COLO668 (cell line): ENCODE measurements at regions not wholly inside any gene's neighbourhood (a gene's known extent, or its start where the extent isn't known, plus 50 kb on each side); places are given as distances from the start of the nearest gene placed in this dataset.

Experiments used
- DNase-seq: peaks from one replicate; lab custom pipeline; 2025; ENCODE audit not compliant: unreplicated experiment; lab: John Stamatoyannopoulos, UW

DNA sequence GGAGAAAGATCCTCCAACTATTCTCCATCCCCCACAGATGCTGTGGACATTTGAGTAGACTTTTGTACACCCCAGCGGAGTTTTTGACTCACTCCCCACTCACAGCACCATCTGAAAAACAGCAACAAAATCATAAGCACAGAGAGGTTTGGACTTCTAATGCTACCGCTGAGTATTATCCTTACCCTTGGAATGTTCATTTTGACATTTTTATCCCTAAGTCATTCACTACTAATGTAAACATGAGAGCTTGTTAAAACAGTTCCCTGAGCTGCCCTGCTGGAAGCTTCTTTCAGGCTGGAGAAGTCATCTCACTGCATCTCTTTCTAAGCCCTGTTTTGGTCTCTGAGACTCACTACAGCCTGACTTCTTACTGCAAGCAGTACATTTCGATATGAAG, 1045.9 kb downstream of the MCTP2 start:
- DNase-seq, result no peak

DNA sequence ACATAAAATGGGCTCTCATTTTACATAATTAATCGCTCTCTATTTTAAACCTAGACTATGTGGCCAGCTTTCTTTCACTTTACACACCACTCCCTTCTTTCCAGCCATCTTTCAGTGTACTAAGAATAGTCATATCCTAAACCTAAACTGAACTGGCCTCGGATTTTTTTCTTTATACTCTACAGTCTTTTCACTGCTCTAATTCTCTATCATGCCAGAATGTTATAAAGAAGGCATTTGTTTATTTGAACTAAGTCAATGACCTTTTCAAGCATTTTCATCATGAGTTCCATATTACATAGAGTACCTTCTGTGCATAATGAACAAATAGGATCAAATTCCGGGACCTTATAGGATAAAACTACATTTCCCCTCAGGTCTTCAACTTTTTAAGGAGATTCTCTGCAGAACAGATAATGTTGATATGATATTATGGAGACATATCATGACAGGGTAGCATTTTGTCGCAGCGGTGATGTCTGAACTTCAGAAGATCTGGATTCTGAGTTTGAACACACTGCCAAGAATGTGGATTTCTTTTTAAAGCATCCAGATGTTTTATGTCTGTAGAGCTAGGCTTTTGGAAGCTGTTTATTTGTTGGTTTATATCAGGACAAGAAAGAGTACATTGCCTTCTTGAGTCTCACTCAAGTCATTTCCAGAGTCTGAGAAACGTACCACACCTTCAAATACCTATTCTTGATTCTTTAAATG, 1047.3 kb downstream of the MCTP2 start:
- no peak for DNase-seq

DNA sequence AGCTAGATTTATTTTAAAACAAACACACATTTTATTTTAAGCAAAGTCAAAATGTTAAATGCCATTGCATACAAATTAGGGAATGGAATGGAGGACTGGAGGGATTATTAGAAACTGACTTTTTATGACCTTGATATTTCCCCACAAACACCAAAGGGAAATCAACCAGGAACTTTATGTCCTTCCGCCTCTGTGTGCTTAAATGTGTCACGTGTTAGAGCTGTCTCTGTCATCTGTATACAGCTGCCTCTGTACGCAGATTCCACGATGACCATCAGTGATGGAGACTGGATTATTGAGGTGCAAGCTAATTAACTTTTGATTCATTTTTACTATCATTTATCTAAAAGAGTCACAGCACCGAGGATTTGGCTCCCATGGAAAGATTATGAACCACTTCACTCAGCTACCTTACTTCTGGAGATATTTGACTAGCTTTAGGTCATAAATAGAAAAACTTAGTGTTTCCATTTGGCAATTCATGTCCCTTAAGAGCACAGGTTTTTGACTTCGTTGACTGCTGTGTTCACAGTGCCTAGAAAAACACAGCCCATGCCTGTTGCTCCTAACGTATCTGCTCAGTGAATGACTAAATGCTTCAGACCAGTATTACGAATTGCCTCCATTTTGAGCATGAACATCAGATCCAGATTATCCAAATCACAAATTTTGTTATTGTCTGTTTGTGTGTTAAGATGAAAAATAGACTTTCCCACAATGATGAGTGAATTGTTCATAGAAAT, 1048.1 kb downstream of the MCTP2 start:
- no peak for DNase-seq

DNA sequence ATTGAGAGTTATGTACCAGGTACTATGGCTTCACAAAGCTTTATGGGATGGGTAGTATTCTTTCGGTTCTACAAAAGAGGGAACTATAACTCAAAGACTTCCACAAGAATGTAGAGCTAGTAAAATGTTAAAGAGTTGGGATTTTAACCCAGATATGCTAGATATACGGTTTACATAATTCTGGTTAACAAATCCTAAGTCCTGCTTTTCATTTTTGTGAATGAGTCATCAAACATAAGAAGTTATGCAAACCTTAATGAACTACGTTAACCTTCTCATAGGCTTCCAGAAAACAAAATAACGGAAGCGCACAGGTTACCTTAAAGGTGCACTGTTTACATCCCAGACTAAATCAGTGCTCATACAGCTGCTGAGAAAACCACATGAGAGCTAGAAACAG, 1049.3 kb downstream of the MCTP2 start:
- no peak for DNase-seq

DNA sequence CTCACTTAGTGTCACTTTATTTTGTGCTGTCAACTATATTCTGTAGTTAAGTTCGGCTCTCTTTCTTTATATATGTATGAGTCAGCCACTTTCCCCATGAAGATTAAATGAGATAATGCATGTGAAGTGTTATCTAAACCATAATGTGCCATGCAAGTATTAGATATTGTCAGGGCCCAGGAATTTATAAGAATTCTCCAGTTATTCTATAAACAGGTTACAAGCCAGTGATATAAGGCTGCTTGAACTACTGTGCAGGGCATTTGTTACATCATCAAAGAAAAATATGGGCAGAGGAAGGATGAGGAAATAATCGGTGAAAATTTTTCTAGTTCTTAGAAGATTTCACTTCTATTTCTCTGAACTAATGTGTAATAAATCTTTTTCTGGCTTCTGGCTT, 1049.0 kb upstream of the NR2F2 start:
- no peak for DNase-seq

DNA sequence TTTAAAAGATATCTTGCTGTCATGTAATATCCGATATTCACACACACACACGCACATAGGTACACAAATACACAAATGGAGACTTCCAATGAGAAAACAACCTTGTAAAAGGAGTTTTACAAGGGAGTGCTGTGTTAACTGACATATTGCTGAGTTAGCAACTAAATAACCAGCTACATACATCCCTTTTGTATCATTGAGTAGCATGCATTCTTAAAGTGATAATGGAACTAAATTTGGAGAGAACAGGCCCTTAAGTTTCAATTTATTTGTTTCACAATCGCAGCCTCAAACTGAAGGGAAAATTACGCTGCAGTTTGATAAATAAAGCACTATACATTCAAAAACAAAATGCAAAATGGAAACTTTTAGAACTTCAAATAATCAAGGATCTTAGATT, 1046.0 kb upstream of the NR2F2 start:
- DNase-seq, result no peak

DNA sequence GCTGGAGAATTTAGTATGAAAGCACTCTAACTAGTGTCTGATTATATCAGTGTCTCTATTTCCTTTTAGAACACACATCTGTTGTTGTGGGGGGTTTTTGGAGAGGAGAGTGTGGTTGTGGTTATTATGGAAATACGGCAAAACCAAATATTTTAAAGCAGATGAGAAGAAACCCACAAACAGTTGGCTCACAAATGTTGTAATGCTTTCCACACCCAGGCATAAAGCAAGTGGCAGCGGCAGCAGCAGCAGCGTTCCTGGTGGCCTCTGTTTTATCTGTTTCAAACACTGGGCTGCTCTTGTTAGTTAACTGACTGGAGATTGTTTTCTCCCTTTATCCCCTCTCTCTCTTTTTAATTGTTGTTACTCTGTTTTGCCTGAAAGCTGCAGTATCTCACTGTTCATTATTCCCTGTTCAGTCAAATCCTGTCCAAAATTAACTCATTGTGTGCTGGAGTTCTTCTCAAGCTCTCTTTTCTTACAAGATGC, 1045.5 kb upstream of the NR2F2 start:
- no peak for DNase-seq

DNA sequence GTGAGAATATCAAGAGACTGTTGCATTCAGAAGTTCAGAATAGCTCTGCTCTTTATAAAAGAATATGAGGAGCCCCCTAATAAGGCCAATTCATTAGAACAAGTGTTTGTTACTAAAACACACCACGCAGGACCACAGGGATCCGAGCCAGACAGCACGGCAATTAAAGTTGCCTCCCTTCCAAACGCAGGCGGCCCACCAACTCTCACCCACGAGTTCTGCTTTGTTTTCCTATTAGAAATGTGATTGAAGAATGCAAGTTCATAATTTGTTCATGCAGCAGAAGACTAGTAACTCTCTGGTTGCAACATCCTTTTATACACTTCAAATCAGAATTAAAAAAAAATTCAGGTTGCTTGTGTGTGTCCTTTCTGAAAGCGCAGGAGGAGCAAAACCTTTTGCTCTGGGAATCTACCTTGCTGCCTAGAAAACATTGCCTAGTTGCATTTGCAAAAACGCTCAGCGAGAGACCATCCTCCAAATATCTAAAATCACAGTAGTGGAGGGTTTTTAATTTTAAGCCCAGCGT, 1044.1 kb upstream of the NR2F2 start:
- DNase-seq, result no peak

DNA sequence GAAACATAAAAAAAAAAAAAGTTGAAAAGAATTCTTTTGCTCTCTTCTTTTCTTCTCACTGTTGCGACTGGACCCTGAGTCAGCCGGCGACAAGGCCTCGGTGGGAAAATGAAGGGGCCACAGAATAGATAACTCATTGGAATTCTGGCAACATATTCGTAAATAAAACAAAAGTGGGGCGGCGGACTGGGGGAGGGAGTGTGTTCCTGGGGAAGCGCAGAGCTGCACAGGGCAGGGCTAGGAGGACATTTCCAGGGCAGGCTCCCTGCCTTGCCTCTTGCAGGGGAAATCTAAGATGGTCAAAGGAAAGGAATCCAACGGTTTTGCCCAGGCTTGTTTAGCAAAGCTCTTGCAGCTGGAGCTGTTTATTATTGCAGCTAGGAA, 1042.8 kb upstream of the NR2F2 start:
- no peak for DNase-seq

DNA sequence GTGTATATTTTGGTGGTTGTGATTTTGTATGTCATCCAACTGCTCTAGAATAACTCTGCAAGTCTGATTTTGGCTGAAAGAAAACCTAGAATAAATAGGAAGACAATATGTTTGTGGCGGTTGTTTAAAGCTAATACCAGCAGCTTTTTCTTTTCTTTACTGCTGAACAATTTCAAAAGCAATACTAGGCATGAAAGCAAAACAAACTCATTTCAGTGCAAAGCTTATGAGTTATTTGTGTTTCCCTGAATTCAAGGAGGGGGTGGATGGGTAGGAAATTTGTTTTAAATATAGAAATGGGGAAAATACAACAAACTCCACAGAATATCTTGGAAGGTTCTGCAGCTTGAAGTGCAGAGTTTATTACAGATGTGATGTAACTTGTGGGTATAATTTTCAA, 1041.9 kb upstream of the NR2F2 start:
- no peak for DNase-seq

DNA sequence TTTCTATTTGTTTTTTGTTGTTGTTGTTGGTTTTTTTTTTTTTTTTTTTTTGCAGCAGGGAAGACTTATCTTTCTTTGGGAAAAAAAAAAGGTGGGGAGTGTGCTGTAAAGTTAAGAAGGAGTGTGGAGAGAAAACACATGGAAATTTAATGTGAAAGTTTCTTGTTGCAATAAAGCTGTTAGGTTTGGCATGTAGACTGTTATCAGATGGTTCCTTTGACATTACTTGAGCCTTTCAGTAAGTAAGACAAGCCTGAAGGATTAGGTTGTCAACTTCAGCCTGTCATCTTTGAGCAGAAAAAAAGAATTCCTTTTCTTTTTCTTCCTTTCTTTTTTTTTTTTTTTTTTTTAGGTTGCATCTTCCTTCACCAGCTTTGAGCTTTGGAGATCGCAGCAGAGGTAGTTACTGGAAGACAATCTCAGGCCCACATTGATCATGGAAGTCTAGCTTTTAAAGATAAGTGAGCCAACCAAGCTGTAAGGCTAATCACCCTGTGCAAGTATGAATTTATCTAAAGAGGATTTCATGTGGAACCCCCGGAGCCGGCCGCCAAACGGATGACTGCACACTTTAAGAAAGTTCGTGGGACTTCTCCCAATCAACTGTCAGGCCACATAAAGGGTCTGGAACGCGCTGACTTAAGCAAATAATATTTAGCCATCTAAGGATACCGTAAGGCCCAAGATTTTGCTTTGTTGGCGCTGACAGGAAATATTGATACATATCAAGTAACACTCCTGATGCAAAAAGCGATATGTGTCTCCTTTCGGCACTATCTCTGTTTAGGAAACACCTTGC, 1040.1 kb upstream of the NR2F2 start:
- DNase-seq, result no peak

DNA sequence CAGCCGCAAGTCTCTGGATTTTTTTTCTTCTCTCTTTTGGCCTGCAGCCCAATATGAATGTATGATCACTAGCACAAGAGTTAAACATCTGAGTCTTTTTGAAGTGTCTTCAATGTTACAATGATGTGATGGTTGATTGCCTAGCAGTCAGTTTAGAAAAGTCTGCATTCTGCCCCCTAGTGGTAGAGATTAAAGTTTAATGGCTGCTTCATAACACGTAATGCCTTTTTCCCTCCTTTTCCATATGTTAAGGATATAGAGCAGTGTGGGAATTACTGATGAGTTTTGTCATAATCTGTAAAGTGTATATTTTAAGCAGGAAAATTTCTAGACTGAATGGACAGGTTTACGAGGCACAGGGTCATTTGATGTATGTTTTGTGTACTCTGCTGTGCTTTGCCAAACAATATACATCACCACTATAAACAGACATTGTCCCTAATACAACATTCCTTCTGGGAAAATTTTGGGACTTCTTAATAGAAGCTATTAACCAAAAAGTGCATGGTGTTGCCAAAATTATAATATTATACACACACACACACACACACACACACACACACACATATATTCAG, 1038.5 kb upstream of the NR2F2 start:
- DNase-seq, result no peak

DNA sequence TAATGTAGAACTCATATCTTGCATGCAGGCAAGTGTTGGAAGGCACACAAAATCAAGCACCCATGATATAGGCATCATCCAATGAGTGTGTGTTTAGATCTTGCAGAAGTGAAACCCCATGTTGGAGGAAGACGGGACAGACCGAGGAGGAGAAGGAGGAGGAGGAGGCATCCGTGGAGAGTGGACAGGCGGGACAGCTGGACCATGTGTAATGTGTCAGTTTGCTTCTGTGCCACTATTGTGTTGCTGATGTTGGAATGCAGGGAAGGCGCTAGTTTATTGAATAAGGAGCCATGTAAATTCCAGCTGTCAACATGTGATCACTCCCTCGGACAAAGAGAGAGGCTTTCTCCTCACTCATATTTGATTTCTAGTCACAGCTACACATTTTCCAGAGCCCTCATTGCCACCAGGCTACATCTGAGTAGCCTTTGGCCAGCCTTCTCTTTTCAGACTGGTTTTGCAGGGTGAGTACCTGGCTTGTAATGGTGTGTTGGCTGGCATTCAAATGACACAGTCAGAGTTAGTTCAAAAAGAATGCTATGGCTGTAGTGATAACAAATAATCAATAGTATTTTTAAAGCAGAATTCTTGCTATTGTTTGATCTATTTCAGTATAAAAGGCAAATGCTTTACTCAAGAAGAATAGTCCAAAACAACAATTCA, 1037.6 kb upstream of the NR2F2 start:
- no peak for DNase-seq

DNA sequence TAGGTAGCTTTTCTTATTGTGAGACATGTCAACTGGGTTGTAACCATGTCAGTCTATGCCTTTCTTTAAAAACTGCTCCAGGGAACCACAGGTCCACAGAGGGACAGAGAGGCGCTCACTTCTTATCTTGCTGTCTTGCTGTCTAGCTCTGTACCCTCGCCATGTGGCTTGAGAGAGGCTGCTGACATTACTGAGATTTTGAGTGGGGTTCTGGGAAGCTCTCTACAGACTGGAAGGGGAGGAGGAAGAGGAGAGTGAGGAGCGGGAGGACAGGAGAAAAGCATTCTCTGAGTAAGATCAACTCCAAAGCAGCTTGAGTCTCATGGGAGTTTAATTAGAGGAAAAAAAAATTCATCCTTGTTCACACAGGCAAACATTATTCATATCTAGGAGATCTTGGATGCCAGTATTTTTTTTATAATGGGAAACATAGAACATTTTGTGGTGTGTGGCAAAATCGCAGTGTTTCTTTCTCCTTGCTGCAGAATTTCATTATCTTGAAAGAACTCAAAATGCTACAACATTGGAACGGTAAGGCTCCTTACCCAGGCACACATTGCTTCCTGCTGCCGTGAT, 1037.0 kb upstream of the NR2F2 start:
- DNase-seq, result no peak

DNA sequence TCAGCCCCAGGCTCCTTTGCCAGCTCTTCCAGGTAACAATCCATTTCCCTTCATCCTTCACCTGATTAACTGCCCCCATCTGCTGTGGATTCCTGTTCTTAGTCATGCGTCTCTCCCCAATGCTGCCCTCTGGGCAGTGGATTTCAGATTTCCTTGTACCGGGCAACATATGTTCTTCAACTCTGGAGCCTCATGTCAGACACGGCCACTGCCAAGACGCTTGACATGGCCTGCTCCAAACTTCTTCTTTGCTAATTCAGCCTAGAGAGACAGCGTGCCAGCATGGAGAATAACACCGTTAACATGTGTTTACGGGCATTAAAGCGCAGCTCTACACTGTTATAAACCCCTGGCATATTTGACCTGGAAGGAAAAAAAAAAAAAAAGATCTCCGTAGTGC, 1035.1 kb upstream of the NR2F2 start:
- DNase-seq, result no peak

DNA sequence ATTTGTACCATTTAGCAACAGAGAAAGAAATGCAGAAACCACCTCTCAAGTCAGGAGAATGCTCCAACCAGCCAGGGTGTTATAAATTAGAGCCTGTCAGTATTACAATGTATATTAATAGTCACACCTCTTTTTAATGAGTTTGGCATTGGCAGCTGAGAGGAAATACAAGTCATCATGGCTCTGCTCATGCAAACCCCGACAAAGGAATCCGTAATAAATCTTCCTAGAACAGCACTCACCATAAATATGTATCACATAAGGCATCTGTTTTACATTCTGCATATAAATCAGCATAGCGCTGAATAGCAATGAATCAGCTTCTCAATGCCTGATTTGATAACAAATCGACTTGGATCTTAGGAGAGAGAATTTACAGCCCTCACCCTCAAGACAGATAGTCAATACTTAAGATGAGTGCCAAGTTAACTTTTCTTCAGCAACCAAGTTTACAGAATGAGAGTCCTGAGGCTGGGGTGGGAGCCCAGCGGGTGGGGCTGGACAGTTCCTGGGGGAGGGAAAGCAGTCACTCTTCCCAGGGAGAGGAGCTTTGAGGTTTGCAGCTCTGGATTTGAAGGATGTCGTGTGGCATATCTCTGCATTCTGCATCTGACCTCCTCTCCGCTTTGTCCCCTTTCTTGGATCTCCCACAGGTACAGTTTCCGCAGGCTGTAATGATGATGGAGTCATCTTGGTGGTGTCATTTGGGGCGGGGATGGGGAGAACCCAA, 1034.4 kb upstream of the NR2F2 start:
- no peak for DNase-seq

DNA sequence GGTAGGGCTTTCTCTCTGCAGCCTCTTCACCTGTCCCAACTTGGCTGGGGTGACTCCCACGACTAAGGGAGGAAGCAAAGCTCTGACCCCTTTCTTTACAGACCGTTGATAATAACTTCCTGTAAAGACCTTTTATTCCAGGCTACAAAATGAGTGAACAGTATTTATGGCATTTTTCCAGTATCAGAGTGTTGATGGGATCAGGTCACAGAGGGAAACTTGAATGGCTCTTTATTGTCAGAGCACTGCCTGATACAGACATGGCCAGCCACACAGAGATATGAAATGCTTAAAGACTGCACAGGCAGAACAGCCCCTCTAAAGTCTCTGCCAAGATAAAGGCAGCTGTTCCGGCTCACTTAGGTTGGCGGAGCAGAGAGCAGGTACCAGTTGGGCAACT, 1033.9 kb upstream of the NR2F2 start:
- no peak for DNase-seq

DNA sequence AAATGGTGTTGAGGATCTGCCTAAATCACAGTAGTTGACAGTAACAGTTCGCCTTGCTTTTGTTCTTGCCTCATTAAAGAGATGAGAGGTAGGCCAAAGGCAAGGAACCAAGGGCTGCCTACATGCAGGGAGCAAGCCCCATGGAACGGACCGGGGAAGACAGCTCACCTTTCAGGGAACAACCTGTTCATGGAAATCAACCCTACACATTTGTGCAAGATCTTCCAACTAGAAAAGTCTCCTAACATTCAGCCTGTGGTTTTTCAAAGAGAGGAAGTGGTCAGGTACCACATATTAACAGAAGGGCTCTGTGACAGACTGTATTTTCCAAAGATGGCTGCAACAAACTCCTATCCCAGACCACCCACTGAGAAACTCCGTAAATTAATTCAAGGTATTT, 1031.8 kb upstream of the NR2F2 start:
- DNase-seq, result no peak

DNA sequence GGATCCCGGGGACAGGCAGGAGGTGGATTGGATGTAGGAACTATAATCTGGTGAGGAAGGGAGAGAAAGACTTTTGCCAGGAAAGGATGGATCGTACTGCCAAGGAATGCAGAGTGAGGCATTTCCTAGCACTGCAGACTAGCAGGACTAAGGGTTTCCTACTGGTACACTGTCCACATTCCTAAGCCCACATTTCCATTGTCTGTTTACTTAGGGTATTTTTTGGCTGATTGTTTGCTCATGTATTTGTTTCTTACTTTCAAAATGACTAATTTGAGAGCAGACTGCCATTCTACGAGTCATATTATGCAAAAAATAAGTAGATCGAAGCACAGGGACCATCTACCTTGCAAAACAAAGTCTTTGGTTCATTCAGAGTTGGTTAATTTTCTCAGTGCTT, 1029.5 kb upstream of the NR2F2 start:
- DNase-seq, result no peak

DNA sequence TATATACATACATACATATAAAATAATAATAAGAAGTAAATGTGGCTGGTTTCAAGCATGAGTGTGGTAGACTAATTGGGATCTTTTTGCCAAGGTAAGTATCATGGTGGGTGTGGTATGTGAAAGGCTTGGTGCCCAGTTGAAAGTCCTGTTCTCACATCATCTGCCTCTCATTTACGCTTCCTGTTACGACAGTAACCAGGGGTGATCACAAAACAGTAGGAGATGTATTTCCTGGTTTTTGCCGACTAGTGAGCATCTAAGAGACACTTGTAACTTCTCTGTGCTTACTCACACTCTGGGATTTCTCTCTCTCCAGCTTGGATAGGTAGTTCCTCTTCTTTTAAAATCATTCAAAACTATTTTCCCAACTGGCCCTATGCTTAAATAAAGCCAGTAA, 1028.3 kb upstream of the NR2F2 start:
- peak; percentile 17 for DNase-seq
